RWPE2 (cell line): ENCODE measurements at regions not wholly inside any gene's neighbourhood (a gene's known extent, or its start where the extent isn't known, plus 50 kb on each side); places are given as distances from the start of the nearest gene placed in this dataset.
A peak's percentile ranks its signal among the peaks of the same experiment; 100 is the strongest.

ENCODE experiments used
- ATAC-seq: fragments of 200-7000 bp; cut with Tn5 transposase; 3 replicates; pipeline ENCODE4 v1.9.1; 2021; ENCODE audit warnings: low read depth
- DNase-seq: peaks from one replicate; pipeline ENCODE4 v3.0.0-alpha.2; 2020; ENCODE audit warnings: low spot score
- H3K27ac ChIP-seq: fragments of 450-650 bp; 2 replicates; pipeline ENCODE4 v1.5.1; 2017; ENCODE audit warnings: mild to moderate bottlenecking; ENCODE audit not compliant: poor library complexity, severe bottlenecking
- H3K27me3 ChIP-seq: fragments of 250-450 bp; sonication (Bioruptor Pico); 2 replicates; pipeline ENCODE4 v1.5.1; 2021; ENCODE audit warnings: mild to moderate bottlenecking, moderate library complexity; ENCODE audit not compliant: insufficient read depth, poor library complexity, severe bottlenecking
- H3K36me3 ChIP-seq: fragments of 250-450 bp; sonication (Bioruptor Pico); 2 replicates; pipeline ENCODE4 v1.5.1; 2020; ENCODE audit warnings: low read depth, mild to moderate bottlenecking, moderate library complexity
- H3K4me1 ChIP-seq: fragments of 250-450 bp; sonication (Bioruptor Pico); 2 replicates; pipeline ENCODE4 v1.5.1; 2021; ENCODE audit warnings: mild to moderate bottlenecking, moderate library complexity; ENCODE audit not compliant: insufficient read depth, poor library complexity, severe bottlenecking
- H3K4me3 ChIP-seq: fragments of 250-450 bp; sonication (Bioruptor Pico); 2 replicates; pipeline ENCODE4 v1.5.1; 2021; ENCODE audit warnings: mild to moderate bottlenecking, moderate library complexity; ENCODE audit not compliant: severe bottlenecking
- H3K9me3 ChIP-seq: fragments of 250-450 bp; sonication (Bioruptor Pico); 2 replicates; pipeline ENCODE4 v1.5.1; 2021; ENCODE audit warnings: mild to moderate bottlenecking, moderate library complexity; ENCODE audit not compliant: severe bottlenecking
- CTCF ChIP-seq: fragments of 450-650 bp; IDR thresholded peaks from one replicate; pipeline ENCODE4 v1.5.1; 2017; ENCODE audit warnings: mild to moderate bottlenecking, moderate library complexity; ENCODE audit not compliant: poor library complexity, severe bottlenecking

DNA sequence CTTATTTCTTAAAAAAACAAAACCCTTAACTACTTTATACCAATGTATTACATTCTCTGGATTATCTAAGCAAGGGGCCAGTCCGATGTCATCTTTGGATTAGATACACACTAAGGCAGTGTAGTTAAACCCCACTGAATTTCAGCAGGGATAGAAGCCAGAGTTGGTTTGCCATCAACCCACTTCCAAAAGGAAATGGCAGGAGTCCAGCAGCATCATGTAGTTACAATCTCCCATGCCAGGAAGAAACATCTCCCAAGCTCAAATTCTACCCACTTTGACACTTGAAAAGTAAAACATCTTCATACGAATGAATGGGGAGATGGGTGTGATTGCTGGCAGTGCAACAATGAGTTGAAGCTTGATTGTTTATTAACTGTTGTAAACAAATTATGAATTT is 203.5 kb upstream of the PLXNC1 start:
- TF ChIP-seq CTCF = no peak
- H3K4me3 ChIP-seq = no peak overlapping the region
- DNase-seq (no peak), ATAC-seq (no peak)
- no peak overlapping the region for H3K27ac ChIP-seq
- H3K4me1 ChIP-seq = no peaks in the 10 kb centered on the region
- H3K9me3 ChIP-seq = no peaks in the 10 kb centered on the region
- no peaks in the 10 kb centered on the region for H3K27me3 ChIP-seq
- no peaks in the 10 kb centered on the region for H3K36me3 ChIP-seq

GRCh38 chr12:93946542-93947150 is 201.7 kb upstream of the PLXNC1 start:
- ATAC-seq (peak; percentile 56; the same call in 1 of the 3 replicates), DNase-seq (no peak)
- Histone ChIP-seq H3K4me3 (no peak overlapping the region), H3K27ac (no peak overlapping the region), H3K4me1 (no peaks in the 10 kb centered on the region), H3K36me3 (no peaks in the 10 kb centered on the region), H3K9me3 (no peaks in the 10 kb centered on the region), H3K27me3 (no peaks in the 10 kb centered on the region)
- no peak for TF ChIP-seq CTCF

DNA sequence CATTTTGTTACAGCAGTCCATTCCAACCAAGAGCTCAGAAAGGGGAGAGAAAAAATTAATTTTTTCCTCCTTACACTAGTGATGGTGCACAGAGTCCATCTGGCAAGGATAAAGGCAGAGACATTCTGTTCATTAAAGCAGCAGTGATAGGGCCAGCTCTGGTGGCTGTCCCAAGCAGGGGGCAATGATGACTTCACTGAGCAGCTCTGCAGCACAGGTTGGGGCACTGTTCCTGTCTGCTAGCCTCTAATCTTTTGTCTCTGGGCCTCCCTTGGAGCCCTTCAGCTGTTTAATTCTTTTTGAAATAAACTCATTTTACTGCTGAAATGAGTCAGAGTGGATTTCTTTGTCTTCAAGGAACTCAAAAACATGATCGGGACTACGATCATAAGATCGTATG is 200.9 kb upstream of the PLXNC1 start:
- no peak for ATAC-seq
- Histone ChIP-seq H3K27me3 (no peaks in the 10 kb centered on the region), H3K9me3 (no peaks in the 10 kb centered on the region), H3K4me1 (no peaks in the 10 kb centered on the region), H3K36me3 (no peaks in the 10 kb centered on the region), H3K27ac (no peak overlapping the region), H3K4me3 (no peak overlapping the region)
- TF ChIP-seq CTCF = no peak
- DNase-seq = no peak

- Histone ChIP-seq H3K36me3 (no peaks in the 10 kb centered on the region), H3K4me3 (no peak overlapping the region), H3K9me3 (no peaks in the 10 kb centered on the region), H3K27ac (no peak overlapping the region), H3K4me1 (no peaks in the 10 kb centered on the region), H3K27me3 (no peaks in the 10 kb centered on the region)
- ATAC-seq (no peak), DNase-seq (no peak)
- TF ChIP-seq CTCF = no peak
These were observed 198.1 kb upstream of the PLXNC1 start for GRCh38 chr12:93950311-93950710.

DNA sequence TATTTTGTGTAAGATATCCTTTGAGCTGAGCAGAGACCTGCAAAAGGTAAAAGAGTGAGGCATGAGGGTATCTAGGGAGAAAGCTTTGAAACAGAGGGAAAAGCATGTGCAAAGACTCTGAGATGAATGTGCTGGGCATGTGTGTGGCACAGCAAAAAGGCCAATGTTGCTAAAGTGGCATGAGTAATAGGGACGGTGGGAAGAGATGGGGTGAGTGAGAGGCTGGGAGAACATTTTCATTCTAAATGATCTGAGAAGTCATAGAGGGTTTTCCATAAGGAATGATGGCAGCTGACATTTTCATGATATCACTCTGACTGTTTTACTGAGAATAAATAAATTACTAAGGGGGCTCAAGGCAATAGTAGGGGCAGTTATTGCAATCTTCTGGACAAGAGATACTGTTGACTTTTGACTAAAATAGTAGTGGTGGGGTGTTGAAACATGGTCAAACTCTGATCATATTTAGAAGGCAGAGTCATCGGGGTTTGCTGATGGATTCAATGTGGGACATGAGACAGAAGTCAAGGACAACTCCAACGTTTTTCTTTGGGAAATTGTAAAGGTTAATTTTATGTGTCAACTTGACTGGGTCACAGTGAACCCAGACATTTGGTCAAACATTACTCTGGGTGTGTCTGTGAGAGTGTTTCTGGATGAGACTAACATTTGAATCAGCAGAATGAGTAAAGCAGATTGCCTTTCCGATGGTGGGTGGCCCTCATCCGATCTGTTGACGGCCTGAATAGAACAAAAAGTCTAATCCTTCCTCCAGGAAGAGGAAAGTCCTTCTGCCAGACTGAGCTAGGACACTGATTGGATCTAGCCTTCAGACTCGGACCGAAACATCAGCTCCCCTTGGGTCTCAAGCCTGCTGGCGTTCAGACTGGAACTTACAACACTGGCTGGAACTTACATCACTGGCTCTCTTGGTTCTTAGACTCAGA is 193.9 kb upstream of the PLXNC1 start:
- ATAC-seq = no peak
- H3K9me3 ChIP-seq = no peaks in the 10 kb centered on the region
- H3K27me3 ChIP-seq = no peaks in the 10 kb centered on the region
- no peak for DNase-seq
- no peaks in the 10 kb centered on the region for H3K36me3 ChIP-seq
- H3K27ac ChIP-seq = no peak overlapping the region
- no peaks in the 10 kb centered on the region for H3K4me1 ChIP-seq
- H3K4me3 ChIP-seq = no peak overlapping the region
- no peak for TF ChIP-seq CTCF
